Cardiac fibroblast (primary cell): ENCODE measurements at regions not wholly inside any gene's neighbourhood (a gene's known extent, or its start where the extent isn't known, plus 50 kb on each side); places are given as distances from the start of the nearest gene placed in this dataset.

Source experiments
- DNase-seq, 2 donors: peaks; one replicate each; pipeline versions ENCODE4 v3.0.0 to v3.0.0-alpha.2; 2010; ENCODE audit warnings: low read depth in 2 of 2
- H3K4me3 ChIP-seq, 2 donors: replicated peaks in 1 of 2; 1 replicate in 1 of 2; 2 replicates in 1 of 2; pipeline ENCODE4 v1.5.1; 2011; ENCODE audit warnings: low read depth in 2 of 2, low read length in 2 of 2, mild to moderate bottlenecking in 2 of 2, moderate library complexity in 1 of 2
- CTCF ChIP-seq: IDR thresholded peaks from one replicate; pipeline ENCODE4 v1.5.1; 2011; ENCODE audit warnings: low read depth, mild to moderate bottlenecking, low read length, inconsistent platforms

GRCh38 chr4:125482822-125483221 is 168.1 kb downstream of the FAT4 start:
- TF ChIP-seq CTCF, result peak; percentile 28
- DNase-seq, result peak in 1 of 2 donors; percentile 47
- no peak overlapping the region for H3K4me3 ChIP-seq

- TF ChIP-seq CTCF, result no peak
- peak; percentile 10 to 49 for DNase-seq
Measured at GRCh38 chr4:125483278-125483677, 168.5 kb downstream of the FAT4 start.

GRCh38 chr4:125484912-125485311 is 170.2 kb downstream of the FAT4 start:
- TF ChIP-seq CTCF, result no peak
- no peak overlapping the region for H3K4me3 ChIP-seq
- no peak for DNase-seq

More at GRCh38 chr4:125483278-125483677, 168.5 kb downstream of the FAT4 start:
- no peak overlapping the region for H3K4me3 ChIP-seq

- no peak for DNase-seq
- no peak overlapping the region for H3K4me3 ChIP-seq
- TF ChIP-seq CTCF, result no peak
Measured at GRCh38 chr4:125486351-125486750, 171.6 kb downstream of the FAT4 start.

GRCh38 chr4:125489952-125490690 is 175.4 kb downstream of the FAT4 start:
- no peak overlapping the region for H3K4me3 ChIP-seq
- no peak for DNase-seq
- TF ChIP-seq CTCF, result no peak

GRCh38 chr4:125492957-125493356 is 178.2 kb downstream of the FAT4 start:
- DNase-seq, result no peak
- TF ChIP-seq CTCF, result no peak

GRCh38 chr4:125497861-125498260 is 183.1 kb downstream of the FAT4 start:
- no peak overlapping the region for H3K4me3 ChIP-seq
- no peak for TF ChIP-seq CTCF
- DNase-seq, result no peak

More at GRCh38 chr4:125492957-125493356, 178.2 kb downstream of the FAT4 start:
- no peak overlapping the region for H3K4me3 ChIP-seq
